GM21825 (cell line): ENCODE measurements at regions not wholly inside any gene's neighbourhood (a gene's known extent, or its start where the extent isn't known, plus 50 kb on each side); places are given as distances from the start of the nearest gene placed in this dataset.
"Not testable (repeated sequence)": the region's sequence is repeated elsewhere in the genome, so short reads cannot be mapped to it uniquely, and the experiment has no call there.

Experiments
- ATAC-seq: cut with Tn5 transposase; IDR thresholded peaks from one replicate; pipeline ENCODE4 v1.9.1; 2021; ENCODE audit warnings: mild to moderate bottlenecking, moderate library complexity; ENCODE audit not compliant: unreplicated experiment

DNA sequence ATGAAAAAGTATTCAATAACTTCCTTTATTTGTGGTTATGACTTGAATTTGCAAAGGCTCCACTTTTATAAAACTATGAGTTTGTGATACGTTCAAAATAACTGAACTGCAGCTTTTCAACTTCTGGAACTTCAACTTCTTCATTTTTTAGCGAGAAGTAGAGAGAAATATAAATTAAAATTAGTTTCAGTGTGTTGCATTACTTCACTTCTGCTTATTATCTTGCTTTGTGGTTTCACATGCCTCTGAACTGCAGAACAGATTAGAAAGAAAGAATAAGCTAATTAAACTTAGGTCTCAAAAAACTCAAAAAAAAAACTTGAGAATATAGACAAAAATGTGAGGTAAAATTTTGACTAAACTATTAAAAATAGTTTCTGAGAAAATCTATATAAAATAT lies 1073.4 kb downstream of the PCDH17 start:
- no peak for ATAC-seq

- no peak for ATAC-seq
Observed at GRCh38 chr13:58706421-58706820, 1074.9 kb downstream of the PCDH17 start.

- no peak for ATAC-seq
Observed at GRCh38 chr13:58712191-58712590, 1080.6 kb downstream of the PCDH17 start.

DNA sequence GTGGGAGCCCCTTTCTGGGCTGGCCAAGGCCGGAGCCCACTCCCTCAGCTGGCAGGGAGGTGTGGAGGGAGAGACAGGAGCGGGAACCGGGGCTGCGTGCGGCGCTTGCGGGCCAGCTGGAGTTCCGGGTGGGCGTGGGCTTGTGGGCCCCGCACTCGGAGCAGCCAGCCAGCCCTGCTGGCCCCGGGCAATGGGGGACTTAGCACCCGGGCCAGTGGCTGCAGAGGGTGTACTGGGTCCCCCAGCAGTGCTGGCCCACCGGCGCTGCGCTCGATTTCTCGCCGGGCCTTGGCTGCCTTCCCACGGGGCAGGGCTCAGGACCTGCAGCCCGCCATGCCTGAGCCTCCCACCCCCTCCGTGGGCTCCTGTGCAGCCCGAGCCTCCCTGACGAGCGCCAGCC lies 1082.5 kb downstream of the PCDH17 start:
- not testable (repeated sequence) for ATAC-seq

GRCh38 chr13:58721273-58721672 lies 1089.7 kb downstream of the PCDH17 start:
- ATAC-seq: no peak

DNA sequence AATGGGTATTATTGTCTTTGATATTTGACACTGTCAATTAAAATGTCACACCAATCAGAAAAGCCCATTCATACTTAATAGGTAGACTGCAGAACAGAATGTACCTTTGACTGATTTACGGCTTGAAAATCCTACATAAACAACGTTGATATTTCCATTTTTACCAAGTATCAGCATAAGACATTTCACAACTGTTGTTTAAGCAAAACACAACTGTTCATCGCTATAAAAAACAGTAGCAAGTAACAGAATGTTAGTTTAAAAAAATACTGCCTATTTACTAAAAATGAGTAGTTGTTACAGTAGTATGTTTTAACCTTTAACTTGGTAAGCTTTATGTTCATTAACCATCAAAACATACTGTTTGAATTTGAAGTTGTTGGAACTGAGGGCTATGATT lies 1096.6 kb downstream of the PCDH17 start:
- no peak for ATAC-seq

DNA sequence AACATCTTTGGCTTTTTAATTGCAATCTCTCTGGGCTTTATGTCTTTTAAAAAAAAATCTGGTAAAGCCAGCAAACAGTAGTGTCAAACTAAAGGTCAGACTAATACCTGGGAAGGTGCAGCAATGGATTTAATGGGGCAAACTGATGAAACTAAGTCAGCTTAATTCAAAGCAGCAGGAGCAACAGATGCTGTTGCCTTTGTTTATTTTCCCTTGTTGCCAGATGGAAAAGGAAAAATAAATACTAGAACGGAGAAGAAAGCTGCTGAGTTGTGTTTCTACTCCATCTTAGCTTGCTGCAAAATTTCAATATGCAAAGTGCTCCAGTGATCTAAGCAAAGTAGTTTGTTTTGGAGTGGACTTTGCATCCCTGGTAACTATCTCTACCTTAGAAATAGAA lies 1097.8 kb downstream of the PCDH17 start:
- no peak for ATAC-seq

GRCh38 chr13:58744686-58745085 lies 1113.1 kb downstream of the PCDH17 start:
- ATAC-seq: no peak

DNA sequence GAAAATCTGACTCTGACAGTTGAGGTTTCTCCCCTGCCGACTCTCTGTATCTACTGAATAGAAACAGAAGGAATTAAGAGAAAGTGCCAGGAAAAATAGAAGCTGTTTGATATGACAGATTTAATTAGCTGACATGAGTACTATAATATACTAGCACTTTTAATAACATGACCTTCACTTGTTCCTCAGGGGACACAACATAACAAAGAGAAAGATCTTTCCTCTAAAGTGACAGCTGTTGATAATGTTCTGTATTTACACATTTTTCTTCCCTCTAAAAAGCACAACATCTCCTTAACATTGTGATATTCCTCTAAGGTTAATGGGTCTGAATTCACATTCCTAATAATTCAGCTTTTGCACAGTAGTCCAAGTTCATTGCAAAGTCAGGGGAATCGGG lies 1136.0 kb downstream of the PCDH17 start:
- no peak for ATAC-seq

DNA sequence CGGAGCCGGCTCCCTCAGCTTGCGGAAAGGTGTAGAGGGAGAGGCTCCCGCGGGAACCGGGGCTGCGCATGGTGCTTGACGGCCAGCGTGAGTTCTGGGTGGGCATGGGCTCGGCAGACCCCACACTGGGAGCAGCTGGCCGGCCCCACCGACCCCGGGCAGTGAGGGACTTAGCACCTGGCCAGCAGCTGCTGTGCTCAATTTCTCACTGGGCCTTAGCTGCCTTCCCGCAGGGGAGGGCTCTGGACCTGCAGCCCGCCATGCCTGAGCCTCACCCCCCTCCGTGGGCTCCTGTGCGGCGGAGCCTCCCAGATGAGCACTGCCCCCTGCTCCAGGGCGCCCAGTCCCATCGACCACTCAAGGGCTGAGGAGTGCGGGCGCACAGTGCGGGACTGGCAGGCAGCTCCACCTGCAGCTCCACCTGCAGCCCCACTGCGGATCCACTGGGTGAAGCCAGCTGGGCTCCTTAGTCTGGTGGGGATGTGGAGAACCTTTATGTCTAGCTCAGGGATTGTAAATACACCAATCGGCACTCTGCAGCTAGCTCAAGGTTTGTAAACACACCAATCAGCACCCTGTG lies 1141.8 kb downstream of the PCDH17 start:
- ATAC-seq: no peak

- no peak for ATAC-seq
Observed at GRCh38 chr13:58782736-58783135, 1151.2 kb downstream of the PCDH17 start.

- no peak for ATAC-seq
Observed at GRCh38 chr13:58792854-58793253, 1161.3 kb downstream of the PCDH17 start.

DNA sequence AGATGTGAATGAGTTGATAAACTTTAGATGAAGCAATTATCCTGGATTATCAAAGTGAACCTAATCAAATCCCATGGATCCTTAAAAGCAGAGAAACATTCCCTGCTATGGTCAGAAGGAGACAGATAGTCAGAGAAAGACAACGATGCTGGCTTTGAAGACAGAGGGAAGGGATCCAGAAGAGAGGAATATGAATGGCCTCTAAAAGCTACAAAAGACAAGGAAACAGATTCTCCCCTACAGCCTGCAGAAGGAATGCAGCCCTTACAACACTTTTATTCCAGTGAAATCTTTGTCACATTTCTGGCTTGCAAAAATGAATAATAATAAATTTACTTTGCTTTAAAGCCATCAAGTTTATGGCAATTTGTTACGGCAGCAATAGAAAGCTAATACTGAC lies 1164.2 kb downstream of the PCDH17 start:
- no peak for ATAC-seq

DNA sequence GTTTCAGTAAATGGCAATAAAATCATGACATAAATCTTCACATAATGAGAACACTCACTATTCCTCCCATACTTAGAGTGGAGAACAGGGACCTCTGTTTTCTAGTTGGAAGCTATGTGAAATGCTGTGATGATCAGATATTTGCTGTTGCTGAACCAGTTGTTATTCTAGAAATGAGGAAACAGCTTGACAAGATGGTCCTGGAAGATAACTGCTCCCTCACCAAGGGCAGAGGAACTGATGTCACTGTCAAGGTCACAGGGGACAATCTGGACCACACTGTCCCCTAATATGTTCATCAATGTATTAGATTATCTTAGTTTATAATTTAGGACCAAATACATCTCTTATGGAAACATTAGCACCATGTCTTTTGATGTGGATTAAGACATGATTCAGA lies 1173.3 kb downstream of the PCDH17 start:
- no peak for ATAC-seq

DNA sequence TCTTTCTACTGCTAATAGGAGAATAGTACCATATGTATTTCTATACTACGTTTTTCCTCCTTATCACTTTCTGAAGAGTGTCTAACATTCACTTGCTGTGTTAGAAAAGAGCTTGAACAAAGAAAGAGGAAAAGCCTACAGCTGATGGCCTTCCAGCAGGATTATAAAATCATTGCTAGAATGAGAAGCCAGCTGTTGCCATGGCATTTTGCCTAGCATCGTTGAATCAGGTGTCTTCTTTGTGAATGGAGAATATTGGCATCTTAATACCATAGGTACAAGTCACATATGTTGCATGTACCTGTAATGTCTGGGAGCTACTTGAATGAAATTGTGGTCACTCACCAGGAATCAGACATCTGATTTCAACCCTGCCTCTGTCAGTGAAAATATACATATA lies 1174.9 kb downstream of the PCDH17 start:
- no peak for ATAC-seq

DNA sequence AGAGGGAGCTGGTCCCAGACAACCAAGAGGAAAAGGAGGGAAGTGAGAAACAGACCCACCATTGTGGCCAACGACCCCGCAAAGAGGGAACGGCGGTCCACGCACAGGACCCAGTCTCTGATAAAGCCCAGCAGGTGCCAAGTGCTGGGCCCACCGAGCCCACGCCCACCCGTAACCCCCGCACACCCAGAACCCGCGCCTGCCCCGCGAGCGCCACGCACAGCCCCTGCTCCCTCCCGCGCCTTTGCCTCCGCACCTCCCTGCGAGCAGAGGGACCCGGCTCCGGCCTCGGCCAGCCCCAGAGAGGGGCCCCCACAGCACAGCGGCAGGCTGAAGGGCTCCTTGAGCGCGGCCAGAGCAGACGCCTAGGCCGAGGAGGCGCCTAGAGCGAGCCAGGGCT lies 1192.2 kb downstream of the PCDH17 start:
- no peak for ATAC-seq

GRCh38 chr13:58827904-58828303 lies 1196.4 kb downstream of the PCDH17 start:
- ATAC-seq: no peak

- ATAC-seq: no peak
Observed at GRCh38 chr13:58830841-58831240, 1199.3 kb downstream of the PCDH17 start.

GRCh38 chr13:58838615-58839014 lies 1207.1 kb downstream of the PCDH17 start:
- no peak for ATAC-seq

- no peak for ATAC-seq
Observed at GRCh38 chr13:58843071-58843470, 1211.5 kb downstream of the PCDH17 start.

DNA sequence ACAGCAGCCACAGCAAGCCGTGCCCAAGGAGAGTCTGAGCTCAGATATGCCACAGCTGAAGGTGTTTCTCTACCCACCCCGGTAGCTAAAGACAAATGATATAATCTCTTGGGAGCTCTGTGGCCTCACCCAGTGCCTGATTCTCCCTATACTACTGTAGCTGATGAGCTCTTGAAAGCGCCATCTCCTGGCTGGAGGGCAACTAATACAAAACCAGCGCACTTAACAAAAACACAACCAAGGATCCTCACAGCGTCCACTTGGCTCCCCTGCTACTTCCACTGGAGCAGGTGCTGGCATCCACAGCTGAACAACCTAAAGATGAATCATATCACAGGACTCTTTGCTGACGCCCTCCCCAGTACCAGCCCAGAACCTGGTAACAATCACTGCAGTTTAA lies 1212.0 kb downstream of the PCDH17 start:
- no peak for ATAC-seq

- ATAC-seq: no peak
Observed at GRCh38 chr13:58850161-58850560, 1218.6 kb downstream of the PCDH17 start.

DNA sequence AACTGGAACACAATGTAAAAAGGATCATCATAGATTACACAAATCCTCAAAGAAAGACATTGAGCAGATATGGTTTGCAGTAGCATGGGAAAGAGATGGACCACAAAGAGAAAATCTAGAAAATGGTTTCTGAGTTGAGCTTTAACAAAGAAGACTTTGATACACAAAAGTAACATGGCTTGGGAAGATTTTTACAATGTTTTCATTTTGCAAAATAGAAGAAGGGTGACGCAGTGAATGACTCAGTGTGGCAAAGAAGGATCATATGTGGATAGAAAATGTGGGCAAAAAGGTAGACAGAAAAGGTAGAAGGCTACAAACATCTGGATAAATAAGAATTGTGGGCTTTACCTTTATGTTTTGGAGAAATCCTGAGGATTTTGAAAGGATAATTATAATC lies 1220.5 kb downstream of the PCDH17 start:
- no peak for ATAC-seq

DNA sequence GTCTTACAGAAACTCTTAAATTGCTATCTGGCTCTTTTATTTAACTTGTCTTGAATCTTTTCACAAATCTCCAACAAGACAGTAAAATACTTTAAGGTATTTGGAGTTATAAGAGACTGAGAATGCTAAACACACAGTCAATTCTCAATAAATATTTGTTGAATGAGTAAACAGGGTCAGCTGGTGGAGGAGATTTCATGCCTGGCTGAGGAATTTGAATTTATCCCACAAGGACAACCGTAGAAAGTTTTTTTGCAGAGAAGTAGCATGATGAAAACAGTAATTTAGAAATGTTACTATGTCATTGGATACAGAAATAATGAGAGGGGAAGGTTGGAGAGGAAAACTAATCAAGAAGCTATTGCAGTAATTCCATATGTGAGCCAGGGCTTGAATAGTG lies 1223.7 kb downstream of the PCDH17 start:
- ATAC-seq: no peak
